ENCODE measurements at regions not wholly inside any gene's neighbourhood (a gene's known extent, or its start where the extent isn't known, plus 50 kb on each side); places are given as distances from the start of the nearest gene placed in this dataset.

DNA sequence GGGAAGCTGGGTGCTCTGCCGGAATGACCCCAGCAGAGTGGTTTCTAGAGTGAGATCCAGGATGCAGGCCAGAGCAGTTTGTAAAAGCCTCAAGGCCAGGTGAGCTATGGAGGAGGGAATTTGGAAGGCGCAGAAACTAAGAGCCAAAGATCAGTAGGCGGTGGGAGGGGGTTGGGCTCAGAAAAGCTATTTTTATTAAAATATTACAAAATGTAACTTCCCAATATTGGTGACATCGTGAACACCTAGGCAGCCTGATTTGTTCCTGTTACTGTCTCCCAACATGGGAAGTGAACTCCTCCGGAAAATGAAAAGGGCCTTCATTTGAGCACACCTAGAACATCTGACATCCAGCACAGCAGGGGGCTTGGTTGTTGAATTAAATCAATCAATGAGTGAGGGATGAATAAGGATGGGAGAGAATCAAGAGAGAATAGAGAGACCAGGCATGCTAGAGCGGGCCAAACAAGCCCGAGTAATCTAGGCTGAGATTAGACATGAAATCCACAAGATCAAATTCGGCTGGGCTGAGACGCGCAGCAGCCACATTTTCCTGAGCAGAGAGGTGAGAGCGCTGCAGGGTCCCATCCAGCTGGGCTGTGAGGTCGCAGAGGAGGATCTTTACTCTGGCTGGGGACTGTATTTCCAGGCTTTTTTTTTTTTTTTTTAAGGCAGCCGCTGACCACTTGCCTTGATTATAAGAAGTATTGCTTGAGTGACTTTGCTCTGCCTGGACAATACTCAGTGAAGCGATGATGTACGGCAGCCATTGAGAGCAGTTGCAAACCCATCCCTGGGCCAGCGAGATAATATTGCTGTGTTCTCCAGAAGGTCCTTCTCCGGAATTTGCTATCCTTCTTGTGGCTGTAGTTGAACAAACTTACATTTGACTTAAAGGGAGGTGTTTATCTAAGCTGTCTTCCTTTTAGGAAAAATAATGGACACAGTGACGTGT lies 178.0 kb upstream of the KL start:
- Histone ChIP-seq H3K4me2 (ENCODE audit: low read depth, low read length) (no peak overlapping the region), H2AFZ (ENCODE audit: low read length) (no peak overlapping the region), H4K20me1 (ENCODE audit: insufficient read depth, low read length) (no peaks in the 10 kb centered on the region), H3K36me3 (replicated peaks in 1 of 2; ENCODE audit: control insufficient read depth in 1 of 2, insufficient read depth in 2 of 2, low read length in 2 of 2) (no peaks in the 10 kb centered on the region), H3K79me2 (ENCODE audit: insufficient read depth, low read length) (no peaks in the 10 kb centered on the region), H3K27ac (ENCODE audit: extremely low read length, insufficient read depth, low read length) (no peak overlapping the region), H3K27me3 (ENCODE audit: control insufficient read depth in 1 of 2, insufficient read depth in 2 of 2, low read length in 2 of 2) (no peaks in the 10 kb centered on the region), H3K4me1 (ENCODE audit: insufficient read depth, low read length) (peaks cover 10% of the 10 kb centered on the region; the same call in 1 of the 2 replicates), H3K4me3 (replicated peaks in 1 of 3; ENCODE audit: insufficient read depth in 1 of 3, low read depth in 2 of 3, low read length in 3 of 3) (no peak overlapping the region), H3K9ac (ENCODE audit: insufficient read depth, low read depth, low read length) (no peak overlapping the region), H3K9me3 (ENCODE audit: low read length) (no peaks in the 10 kb centered on the region)
- 78% methylated on average over 18 of the region's 18 CpGs for WGBS (ENCODE audit: low lambda C conversion rate)
- FAIRE-seq = no peak
- in situ Hi-C loops (cut with HindIII; ENCODE audit: extremely low pct_ligation_motif_present, low pct_unique_long_range_greater_than_20kb) = no loop called here
- no peak for ATAC-seq
- BruUV-seq (replicated peaks) = no TSS peak
- no peak for DNase-seq (ENCODE audit: low spot score)
- CTCF ChIA-PET (ENCODE audit: low intra/inter-chr PET ratio, low total read pairs) = no interaction called here
- no peak for TF ChIP-seq BATF2 (CRISPR knock-in tag; IDR thresholded peaks at IDR 0.05)
- no peak for TF ChIP-seq ZNF672 (CRISPR knock-in tag; IDR thresholded peaks at IDR 0.05)
- no peak for TF ChIP-seq SP1 (IDR thresholded peaks at IDR 0.05)
- TF ChIP-seq SP1 (CRISPR knock-in tag; IDR thresholded peaks at IDR 0.05) = no peak
- no peak for TF ChIP-seq HMGA1 (CRISPR knock-in tag; conservative IDR thresholded peaks at IDR 0.05)
- TF ChIP-seq ZNF740 (CRISPR knock-in tag; IDR thresholded peaks at IDR 0.05) = no peak
- TF ChIP-seq ZBTB43 (CRISPR knock-in tag; conservative IDR thresholded peaks at IDR 0.05) = no peak
- TF ChIP-seq TEF (CRISPR knock-in tag; IDR thresholded peaks at IDR 0.05) = no peak
- TF ChIP-seq BCL6 (CRISPR knock-in tag; IDR thresholded peaks at IDR 0.05) = no peak
- no peak for TF ChIP-seq ZNF224 (CRISPR knock-in tag; IDR thresholded peaks at IDR 0.05)
- TF ChIP-seq ZNF256 (CRISPR knock-in tag; conservative IDR thresholded peaks at IDR 0.05) = no peak
- TF ChIP-seq ZBTB20 (CRISPR knock-in tag; IDR thresholded peaks at IDR 0.05; ENCODE audit: borderline replicate concordance, low read depth) = no peak
- TF ChIP-seq SP2 (CRISPR knock-in tag; IDR thresholded peaks at IDR 0.05) = no peak
- TF ChIP-seq ATF5 (CRISPR knock-in tag; IDR thresholded peaks at IDR 0.05; ENCODE audit: low read depth) = no peak
- no peak for TF ChIP-seq HOXA3 (CRISPR knock-in tag; IDR thresholded peaks at IDR 0.05)
- intact Hi-C loops (cut with micrococcal nuclease; ENCODE audit: unreplicated experiment) = no loop called here
- POLR2A ChIA-PET = no interaction called here

Data from HepG2 (cell line).